Keratinocyte (primary cell): ENCODE measurements at regions not wholly inside any gene's neighbourhood (a gene's known extent, or its start where the extent isn't known, plus 50 kb on each side); places are given as distances from the start of the nearest gene placed in this dataset.
"Not testable (repeated sequence)": the region's sequence is repeated elsewhere in the genome, so short reads cannot be mapped to it uniquely, and the experiment has no call there.

Experiments
- DNase-seq: peaks from one replicate; pipeline ENCODE4 v3.0.0-alpha.2; 2011; ENCODE audit warnings: low read depth, missing footprints, low spot score
- FAIRE-seq: peaks from 2 replicates; lab custom pipeline; 2011; peaks lifted over from hg19 to GRCh38; lab: Jason Lieb, UNC
- H2AFZ ChIP-seq: 2 replicates; pipeline ENCODE4 v1.6.0; 2012; ENCODE audit warnings: low read length, control low read depth, inconsistent platforms; ENCODE audit not compliant: control insufficient read depth
- H3K27ac ChIP-seq: 2 replicates; pipeline ENCODE4 v1.5.1; 2011; ENCODE audit warnings: low read length; ENCODE audit not compliant: control insufficient read depth, insufficient read depth
- H3K27me3 ChIP-seq: 3 replicates; pipeline ENCODE4 v1.6.0; 2011; ENCODE audit warnings: low read length; ENCODE audit not compliant: control insufficient read depth, insufficient read depth; ENCODE audit errors: extremely low read depth
- H3K36me3 ChIP-seq, 2 experiments: 2 replicates in 1 of 2; 3 replicates in 1 of 2; pipeline ENCODE4 v1.5.1; 2011; ENCODE audit warnings: low read length in 2 of 2, mild to moderate bottlenecking in 1 of 2; ENCODE audit not compliant: control insufficient read depth in 2 of 2, insufficient read depth in 2 of 2; ENCODE audit errors: extremely low read depth in 1 of 2
- H3K4me1 ChIP-seq: 3 replicates; pipeline ENCODE4 v1.5.1; 2011; ENCODE audit warnings: low read length; ENCODE audit not compliant: control insufficient read depth, insufficient read depth; ENCODE audit errors: extremely low read depth
- H3K4me2 ChIP-seq: 3 replicates; pipeline ENCODE4 v1.6.0; 2011; ENCODE audit warnings: low read depth, low read length; ENCODE audit not compliant: control insufficient read depth, insufficient read depth; ENCODE audit errors: extremely low read depth
- H3K4me3 ChIP-seq, 3 experiments: fragments of 200-600 bp in 1 of 3; sonication (generic) in 1 of 3; 2 replicates in 2 of 3; 3 replicates in 1 of 3; pipeline ENCODE4 v1.5.1; 2011 to 2016; ENCODE audit warnings: low read length in 3 of 3, mild to moderate bottlenecking in 3 of 3, control low read depth in 2 of 3, inconsistent platforms in 1 of 3, low read depth in 1 of 3, mixed read lengths in 1 of 3, mixed run types in 1 of 3, moderate library complexity in 1 of 3; ENCODE audit not compliant: control insufficient read depth in 2 of 3, insufficient read depth in 2 of 3; ENCODE audit errors: extremely low read depth in 1 of 3
- H3K79me2 ChIP-seq: 2 replicates; pipeline ENCODE4 v1.6.0; 2012; ENCODE audit warnings: low read length; ENCODE audit not compliant: control insufficient read depth, insufficient read depth
- H3K9ac ChIP-seq: 3 replicates; pipeline ENCODE4 v1.6.0; 2011; ENCODE audit warnings: low read length; ENCODE audit not compliant: control insufficient read depth, insufficient read depth; ENCODE audit errors: extremely low read depth
- H3K9me1 ChIP-seq: 3 replicates; pipeline ENCODE4 v1.6.0; 2011; ENCODE audit warnings: low read length; ENCODE audit not compliant: control insufficient read depth, insufficient read depth; ENCODE audit errors: extremely low read depth
- H3K9me3 ChIP-seq: 2 replicates; pipeline ENCODE4 v1.5.1; 2012; ENCODE audit warnings: low read depth, low read length; ENCODE audit not compliant: control insufficient read depth
- H4K20me1 ChIP-seq: 3 replicates; pipeline ENCODE4 v1.6.0; 2011; ENCODE audit warnings: low read length; ENCODE audit not compliant: control insufficient read depth, insufficient read depth; ENCODE audit errors: extremely low read depth
- EZH2 ChIP-seq: IDR thresholded peaks from one replicate; pipeline ENCODE4 v1.6.1; 2012; ENCODE audit warnings: inconsistent platforms, mild to moderate bottlenecking, low read length, moderate library complexity
- dilution Hi-C: fragments of 300-500 bp; cut with MboI; formaldehyde crosslinking; loops from one replicate; pipeline ENCODE4 v1.7.0; 2020; ENCODE audit warnings: low sequenced_read_pairs; ENCODE audit not compliant: extremely low pct_ligation_motif_present
- TF ChIP-seq, protein P1 (sequence below), 3 experiments: IDR thresholded peaks in 1 of 3; conservative IDR thresholded peaks in 1 of 3; optimal IDR thresholded peaks in 1 of 3; 2 replicates in 2 of 3; 3 replicates in 1 of 3; pipeline versions ENCODE3 to v1.5.1; 2011; ENCODE audit warnings: low read length in 3 of 3, mild to moderate bottlenecking in 3 of 3, moderate library complexity in 2 of 3, control low read depth in 1 of 3, inconsistent platforms in 1 of 3; ENCODE audit not compliant: insufficient read depth in 2 of 3; ENCODE audit errors: extremely low read depth in 1 of 3

DNA sequence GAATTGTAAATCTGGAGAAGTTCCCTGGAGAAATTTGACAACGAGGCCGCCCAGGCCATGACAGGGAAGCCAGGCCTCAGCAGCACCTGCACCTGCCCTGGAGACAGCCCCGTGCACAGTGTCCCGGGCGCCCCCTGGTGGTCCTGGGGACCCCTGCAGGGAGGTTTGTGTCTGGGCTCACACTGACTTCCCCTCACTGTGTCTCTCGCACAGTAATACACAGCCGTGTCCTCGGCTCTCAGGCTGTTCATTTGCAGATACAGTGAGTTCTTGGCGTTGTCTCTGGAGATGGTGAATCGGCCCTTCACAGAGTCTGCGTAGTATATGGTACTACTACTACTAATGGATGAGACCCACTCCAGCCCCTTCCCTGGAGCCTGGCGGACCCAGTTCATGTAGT lies 1201.6 kb downstream of the TMEM121 start:
- H3K36me3 ChIP-seq, FAIRE-seq, dilution Hi-C loops, H3K4me1 ChIP-seq, H3K9me3 ChIP-seq, H3K4me3 ChIP-seq, H3K9me1 ChIP-seq, H3K79me2 ChIP-seq, H3K27ac ChIP-seq, H3K27me3 ChIP-seq, H2AFZ ChIP-seq, H4K20me1 ChIP-seq, H3K9ac ChIP-seq, H3K4me2 ChIP-seq, DNase-seq: not testable (repeated sequence)

DNA sequence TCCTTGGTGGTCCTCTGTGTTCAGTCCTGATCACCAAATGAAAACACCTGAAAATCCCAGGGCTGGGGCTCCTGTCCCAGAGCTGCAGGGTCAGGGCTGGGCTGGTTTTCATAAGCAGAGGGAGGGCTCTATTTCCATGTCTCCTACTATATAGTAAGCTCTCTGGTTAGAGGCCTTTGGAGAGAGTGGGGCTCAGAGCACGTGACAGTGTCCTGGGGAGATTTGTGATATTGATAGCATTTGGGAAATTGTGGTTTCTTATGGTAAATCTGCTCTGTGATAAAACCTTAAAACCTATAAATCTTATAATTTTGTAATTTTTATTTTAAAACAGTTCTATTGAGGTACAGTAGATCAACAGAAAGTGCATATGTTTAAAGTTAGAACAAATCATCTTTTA lies 1202.2 kb downstream of the TMEM121 start:
- Histone ChIP-seq H3K4me2 (no peak overlapping the region), H3K4me1 (no peaks in the 10 kb centered on the region), H2AFZ (no peak overlapping the region), H3K36me3 (no peaks in the 10 kb centered on the region), H3K79me2 (no peaks in the 10 kb centered on the region), H3K9me3 (peaks cover 2% of the 10 kb centered on the region), H3K27me3 (no peaks in the 10 kb centered on the region), H3K9me1 (no peaks in the 10 kb centered on the region), H3K4me3 (no peak overlapping the region), H4K20me1 (no peaks in the 10 kb centered on the region), H3K27ac (no peak overlapping the region), H3K9ac (no peak overlapping the region)
- FAIRE-seq = no peak
- no peak for DNase-seq
- dilution Hi-C loops = no loop called here
- TF ChIP-seq EZH2 = no peak
- TF ChIP-seq, protein P1, sequence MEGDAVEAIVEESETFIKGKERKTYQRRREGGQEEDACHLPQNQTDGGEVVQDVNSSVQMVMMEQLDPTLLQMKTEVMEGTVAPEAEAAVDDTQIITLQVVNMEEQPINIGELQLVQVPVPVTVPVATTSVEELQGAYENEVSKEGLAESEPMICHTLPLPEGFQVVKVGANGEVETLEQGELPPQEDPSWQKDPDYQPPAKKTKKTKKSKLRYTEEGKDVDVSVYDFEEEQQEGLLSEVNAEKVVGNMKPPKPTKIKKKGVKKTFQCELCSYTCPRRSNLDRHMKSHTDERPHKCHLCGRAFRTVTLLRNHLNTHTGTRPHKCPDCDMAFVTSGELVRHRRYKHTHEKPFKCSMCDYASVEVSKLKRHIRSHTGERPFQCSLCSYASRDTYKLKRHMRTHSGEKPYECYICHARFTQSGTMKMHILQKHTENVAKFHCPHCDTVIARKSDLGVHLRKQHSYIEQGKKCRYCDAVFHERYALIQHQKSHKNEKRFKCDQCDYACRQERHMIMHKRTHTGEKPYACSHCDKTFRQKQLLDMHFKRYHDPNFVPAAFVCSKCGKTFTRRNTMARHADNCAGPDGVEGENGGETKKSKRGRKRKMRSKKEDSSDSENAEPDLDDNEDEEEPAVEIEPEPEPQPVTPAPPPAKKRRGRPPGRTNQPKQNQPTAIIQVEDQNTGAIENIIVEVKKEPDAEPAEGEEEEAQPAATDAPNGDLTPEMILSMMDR (optimal IDR thresholded peaks at IDR 0.05 in 1 of 3, IDR thresholded peaks at IDR 0.05 in 1 of 3, conservative IDR thresholded peaks at IDR 0.05 in 1 of 3; ENCODE audit: extremely low read depth in 1 of 3, insufficient read depth in 2 of 3, low read length in 3 of 3) = no peak

- Histone ChIP-seq H3K79me2 (no peaks in the 10 kb centered on the region), H3K4me2 (no peak overlapping the region), H3K9me1 (no peaks in the 10 kb centered on the region), H3K27me3 (no peaks in the 10 kb centered on the region), H3K36me3 (no peaks in the 10 kb centered on the region), H3K9ac (no peak overlapping the region), H3K27ac (no peak overlapping the region), H3K4me3 (no peak overlapping the region), H2AFZ (no peak overlapping the region), H4K20me1 (no peaks in the 10 kb centered on the region), H3K9me3 (peaks cover 2% of the 10 kb centered on the region), H3K4me1 (no peaks in the 10 kb centered on the region)
- TF ChIP-seq, protein P1 (optimal IDR thresholded peaks at IDR 0.05 in 1 of 3, IDR thresholded peaks at IDR 0.05 in 1 of 3, conservative IDR thresholded peaks at IDR 0.05 in 1 of 3; ENCODE audit: extremely low read depth in 1 of 3, insufficient read depth in 2 of 3, low read length in 3 of 3) = no peak
- TF ChIP-seq EZH2 = no peak
- dilution Hi-C loops = no loop called here
- DNase-seq (no peak), FAIRE-seq (no peak)
Measured at GRCh38 chr14:106729551-106729950, 1203.2 kb downstream of the TMEM121 start.
